ENCODE measurements at regions not wholly inside any gene's neighbourhood (a gene's known extent, or its start where the extent isn't known, plus 50 kb on each side); places are given as distances from the start of the nearest gene placed in this dataset.

- no peak for FAIRE-seq
- ATAC-seq, result no peak
- no peak overlapping the region for H3K4me2 ChIP-seq (ENCODE audit: control insufficient read depth, insufficient read depth)
- in situ Hi-C loops (cut with MboI) (no loop called here), intact Hi-C loops (cut with micrococcal nuclease; ENCODE audit: unreplicated experiment) (no loop called here)
- 62% methylated on average over 5 of the region's 5 CpGs for WGBS (ENCODE audit: insufficient coverage, insufficient replicate concordance, low lambda C conversion rate, missing lambda C conversion rate)
- no peaks in the 10 kb centered on the region; the same call in 2 of the 3 replicates for H3K9me3 ChIP-seq (replicated peaks; ENCODE audit: control insufficient read depth, insufficient read depth, low read length)
- DNase-seq (ENCODE audit: low read depth, low spot score), result no peak
- H3K79me2 ChIP-seq (ENCODE audit: control insufficient read depth, insufficient read depth, low read length), result no peaks in the 10 kb centered on the region
- ChIA-PET SMC1A (ENCODE audit: uncharacterized antibody, unreplicated experiment) (interaction anchor here (2.0 kb wide), 1 partner anchor 949 kb away, joined by 4 read pairs; no protein-coding TSS in a partner anchor), CTCF (interaction anchor here (0.6 kb wide), 1 partner anchor 147 kb away, joined by 4 read pairs; no protein-coding TSS in a partner anchor), POLR2A (no interaction called here), RAD21 (ENCODE audit: unreplicated experiment) (no interaction called here)
- H3K4me3 ChIP-seq, result no peak overlapping the region
- no peaks in the 10 kb centered on the region for H3K27me3 ChIP-seq (replicated peaks in 1 of 2; ENCODE audit: control insufficient read depth in 2 of 2, insufficient read depth in 2 of 2, low read length in 1 of 2)
- H3K27ac ChIP-seq (ENCODE audit: control insufficient read depth, insufficient read depth), result no peak overlapping the region
- BruUV-seq (replicated peaks), result no TSS peak
- H3K4me1 ChIP-seq (ENCODE audit: control insufficient read depth, insufficient read depth, low read length), result no peaks in the 10 kb centered on the region
- no peaks in the 10 kb centered on the region for H3K36me3 ChIP-seq (ENCODE audit: control insufficient read depth in 2 of 2, insufficient read depth in 2 of 2, low read length in 1 of 2)
- TF ChIP-seq ZBTB4 (CRISPR knock-in tag; IDR thresholded peaks at IDR 0.05), result no peak
- TF ChIP-seq SREBF1 (IDR thresholded peaks at IDR 0.05; ENCODE audit: low read length), result no peak
- no peak for TF ChIP-seq BMI1 (IDR thresholded peaks at IDR 0.05; ENCODE audit: borderline replicate concordance)
- TF ChIP-seq ZNF687 (IDR thresholded peaks at IDR 0.05), result no peak
- no peak for TF ChIP-seq ZBED1 (IDR thresholded peaks at IDR 0.05; ENCODE audit: borderline replicate concordance)
- TF ChIP-seq PAX8 (IDR thresholded peaks at IDR 0.05), result no peak
- TF ChIP-seq LARP7 (IDR thresholded peaks at IDR 0.05), result no peak
- no peak for TF ChIP-seq NR2C1 (IDR thresholded peaks at IDR 0.05)
- TF ChIP-seq PRDM15 (CRISPR knock-in tag; IDR thresholded peaks at IDR 0.05), result no peak
- TF ChIP-seq SREBF2 (IDR thresholded peaks at IDR 0.05; ENCODE audit: low read length), result no peak
- no peak overlapping the region for H3K9ac ChIP-seq (ENCODE audit: control insufficient read depth, insufficient read depth, low read length)
- no peak overlapping the region for H2AFZ ChIP-seq (ENCODE audit: control insufficient read depth, low read depth, low read length)
- H4K20me1 ChIP-seq (ENCODE audit: control insufficient read depth, insufficient read depth), result no peaks in the 10 kb centered on the region
These were observed 163.5 kb downstream of the COG6 start for GRCh38 chr13:39818953-39819352.
